ENCODE measurements at regions not wholly inside any gene's neighbourhood (a gene's known extent, or its start where the extent isn't known, plus 50 kb on each side); places are given as distances from the start of the nearest gene placed in this dataset.

DNA sequence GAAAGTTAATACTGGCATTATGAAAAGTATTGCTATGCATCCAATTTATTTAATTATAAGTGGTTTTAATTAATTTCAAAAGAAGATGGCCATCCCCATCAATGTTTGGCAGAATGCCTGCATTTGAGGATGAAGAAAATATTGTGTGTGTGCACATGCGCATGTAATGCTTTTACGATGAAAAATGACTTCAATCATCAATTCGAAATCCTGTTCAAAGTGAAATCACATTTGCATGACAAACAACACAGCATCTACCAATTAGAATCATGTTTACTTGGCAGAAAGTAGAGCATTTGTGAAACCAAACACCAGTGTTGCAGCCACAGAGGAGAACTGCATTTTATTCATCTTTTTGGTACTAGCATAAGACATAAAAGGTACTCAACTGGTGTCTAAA, 191.9 kb upstream of the PIRT start (continued):
- TF ChIP-seq, protein P1, sequence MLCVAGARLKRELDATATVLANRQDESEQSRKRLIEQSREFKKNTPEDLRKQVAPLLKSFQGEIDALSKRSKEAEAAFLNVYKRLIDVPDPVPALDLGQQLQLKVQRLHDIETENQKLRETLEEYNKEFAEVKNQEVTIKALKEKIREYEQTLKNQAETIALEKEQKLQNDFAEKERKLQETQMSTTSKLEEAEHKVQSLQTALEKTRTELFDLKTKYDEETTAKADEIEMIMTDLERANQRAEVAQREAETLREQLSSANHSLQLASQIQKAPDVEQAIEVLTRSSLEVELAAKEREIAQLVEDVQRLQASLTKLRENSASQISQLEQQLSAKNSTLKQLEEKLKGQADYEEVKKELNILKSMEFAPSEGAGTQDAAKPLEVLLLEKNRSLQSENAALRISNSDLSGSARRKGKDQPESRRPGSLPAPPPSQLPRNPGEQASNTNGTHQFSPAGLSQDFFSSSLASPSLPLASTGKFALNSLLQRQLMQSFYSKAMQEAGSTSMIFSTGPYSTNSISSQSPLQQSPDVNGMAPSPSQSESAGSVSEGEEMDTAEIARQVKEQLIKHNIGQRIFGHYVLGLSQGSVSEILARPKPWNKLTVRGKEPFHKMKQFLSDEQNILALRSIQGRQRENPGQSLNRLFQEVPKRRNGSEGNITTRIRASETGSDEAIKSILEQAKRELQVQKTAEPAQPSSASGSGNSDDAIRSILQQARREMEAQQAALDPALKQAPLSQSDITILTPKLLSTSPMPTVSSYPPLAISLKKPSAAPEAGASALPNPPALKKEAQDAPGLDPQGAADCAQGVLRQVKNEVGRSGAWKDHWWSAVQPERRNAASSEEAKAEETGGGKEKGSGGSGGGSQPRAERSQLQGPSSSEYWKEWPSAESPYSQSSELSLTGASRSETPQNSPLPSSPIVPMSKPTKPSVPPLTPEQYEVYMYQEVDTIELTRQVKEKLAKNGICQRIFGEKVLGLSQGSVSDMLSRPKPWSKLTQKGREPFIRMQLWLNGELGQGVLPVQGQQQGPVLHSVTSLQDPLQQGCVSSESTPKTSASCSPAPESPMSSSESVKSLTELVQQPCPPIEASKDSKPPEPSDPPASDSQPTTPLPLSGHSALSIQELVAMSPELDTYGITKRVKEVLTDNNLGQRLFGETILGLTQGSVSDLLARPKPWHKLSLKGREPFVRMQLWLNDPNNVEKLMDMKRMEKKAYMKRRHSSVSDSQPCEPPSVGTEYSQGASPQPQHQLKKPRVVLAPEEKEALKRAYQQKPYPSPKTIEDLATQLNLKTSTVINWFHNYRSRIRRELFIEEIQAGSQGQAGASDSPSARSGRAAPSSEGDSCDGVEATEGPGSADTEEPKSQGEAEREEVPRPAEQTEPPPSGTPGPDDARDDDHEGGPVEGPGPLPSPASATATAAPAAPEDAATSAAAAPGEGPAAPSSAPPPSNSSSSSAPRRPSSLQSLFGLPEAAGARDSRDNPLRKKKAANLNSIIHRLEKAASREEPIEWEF (CRISPR knock-in tag; IDR thresholded peaks at IDR 0.05): no peak

DNA sequence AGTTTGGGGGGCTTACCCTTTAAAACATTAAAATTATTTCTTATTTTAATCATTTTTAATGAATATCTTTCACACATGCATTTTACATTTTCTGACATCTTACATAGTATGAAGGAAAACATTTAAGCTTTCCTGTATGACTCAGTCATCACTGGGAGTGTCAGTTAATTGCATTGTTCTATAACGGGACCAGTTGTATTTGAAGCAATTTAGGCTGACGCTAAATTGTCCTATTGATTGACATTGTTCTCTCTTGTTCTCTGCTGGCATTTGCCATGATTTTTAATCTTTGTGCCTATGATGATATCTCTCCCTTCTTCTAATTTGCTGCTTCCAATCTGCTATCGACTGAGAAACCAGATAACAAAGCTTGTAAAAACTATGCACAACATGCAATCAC, 190.5 kb upstream of the PIRT start:
- 0% methylated on average over 3 of the region's 3 CpGs for WGBS (ENCODE audit: insufficient coverage, low coverage, missing lambda C conversion rate)
- Histone ChIP-seq H3K36me3 (ENCODE audit: control insufficient read depth, insufficient read depth, low read length) (no peaks in the 10 kb centered on the region), H3K4me3 (no peak overlapping the region), H2AFZ (ENCODE audit: low read depth, low read length) (no peak overlapping the region), H4K20me1 (replicated peaks; ENCODE audit: control insufficient read depth, insufficient read depth, low read length) (no peaks in the 10 kb centered on the region), H3K79me2 (ENCODE audit: control insufficient read depth, insufficient read depth, low read length) (no peaks in the 10 kb centered on the region), H3K27ac (ENCODE audit: extremely low read depth, low read depth, low read length) (no peak overlapping the region), H3K4me1 (replicated peaks in 1 of 2; ENCODE audit: control insufficient read depth in 2 of 2, insufficient read depth in 2 of 2, low read length in 2 of 2) (no peaks in the 10 kb centered on the region), H3K27me3 (ENCODE audit: control insufficient read depth in 2 of 2, insufficient read depth in 2 of 2, low read length in 2 of 2) (no peaks in the 10 kb centered on the region), H3K4me2 (ENCODE audit: insufficient read depth, low read length) (no peak overlapping the region), H3K9me3 (replicated peaks; ENCODE audit: control insufficient read depth, insufficient read depth, low read depth, low read length) (no peaks in the 10 kb centered on the region), H3K9me1 (ENCODE audit: control insufficient read depth, insufficient read depth, low read length) (no peaks in the 10 kb centered on the region), H3K9ac (ENCODE audit: insufficient read depth in 1 of 2, low read depth in 2 of 2, low read length in 2 of 2) (no peak overlapping the region)
- CTCF ChIA-PET (ENCODE audit: low intra/inter-chr PET ratio): no interaction called here
- no peak for ATAC-seq
- no peak for FAIRE-seq
- TF ChIP-seq ZNF133 (CRISPR knock-in tag; IDR thresholded peaks at IDR 0.05): no peak
- no peak for TF ChIP-seq SMARCA4 (IDR thresholded peaks at IDR 0.05)
- TF ChIP-seq ZNF431 (CRISPR knock-in tag; IDR thresholded peaks at IDR 0.05): no peak
- POLR2A ChIA-PET: no interaction called here
- intact Hi-C loops (cut with micrococcal nuclease) (no loop called here), in situ Hi-C loops (cut with MboI) (no loop called here)
- BruUV-seq (replicated peaks): no TSS peak
- DNase-seq (ENCODE audit: extremely low read depth in 1 of 4, low spot score in 3 of 4): no peak
